Skeletal muscle cell (primary cell): ENCODE measurements at regions not wholly inside any gene's neighbourhood (a gene's known extent, or its start where the extent isn't known, plus 50 kb on each side); places are given as distances from the start of the nearest gene placed in this dataset.
"Not testable (repeated sequence)": the region's sequence is repeated elsewhere in the genome, so short reads cannot be mapped to it uniquely, and the experiment has no call there.

Source experiments
- DNase-seq: peaks from one replicate; pipeline ENCODE4 v3.0.0-alpha.2; 2010; ENCODE audit warnings: low read depth
- H3K4me3 ChIP-seq: 2 replicates; pipeline ENCODE4 v1.5.1; 2011; ENCODE audit warnings: low read depth, mild to moderate bottlenecking, control low read depth, low read length, moderate library complexity

- H3K4me3 ChIP-seq: no peak overlapping the region
- no peak for DNase-seq
Observed at GRCh38 chr4:122973465-122973864, 51.1 kb upstream of the NUDT6 start.

- no peak for DNase-seq
- H3K4me3 ChIP-seq: no peak overlapping the region
Observed at GRCh38 chr4:122976111-122976510, 53.7 kb upstream of the NUDT6 start.

GRCh38 chr4:122977103-122977502 is 54.7 kb upstream of the NUDT6 start:
- DNase-seq: no peak
- H3K4me3 ChIP-seq: no peak overlapping the region

GRCh38 chr4:122978109-122978508 is 55.7 kb upstream of the NUDT6 start:
- no peak for DNase-seq
- no peak overlapping the region for H3K4me3 ChIP-seq

GRCh38 chr4:122978789-122979188 is 56.4 kb upstream of the NUDT6 start:
- no peak overlapping the region for H3K4me3 ChIP-seq
- DNase-seq: no peak

GRCh38 chr4:122980860-122981259 is 58.5 kb upstream of the NUDT6 start:
- no peak for DNase-seq
- no peak overlapping the region for H3K4me3 ChIP-seq

GRCh38 chr4:122988696-122989095 is 66.3 kb upstream of the NUDT6 start:
- no peak overlapping the region for H3K4me3 ChIP-seq
- no peak for DNase-seq

- DNase-seq: no peak
- H3K4me3 ChIP-seq: no peak overlapping the region
Observed at GRCh38 chr4:122990891-122991290, 68.5 kb upstream of the NUDT6 start.

- H3K4me3 ChIP-seq: no peak overlapping the region
- DNase-seq: no peak
Observed at GRCh38 chr4:122992057-122992456, 69.7 kb upstream of the NUDT6 start.

GRCh38 chr4:122992641-122993040 is 70.2 kb upstream of the NUDT6 start:
- no peak for DNase-seq
- H3K4me3 ChIP-seq: no peak overlapping the region

GRCh38 chr4:122996350-122996749 is 74.0 kb upstream of the NUDT6 start:
- DNase-seq: no peak
- H3K4me3 ChIP-seq: no peak overlapping the region

- DNase-seq: no peak
- H3K4me3 ChIP-seq: no peak overlapping the region
Observed at GRCh38 chr4:122997463-122998101, 75.2 kb upstream of the NUDT6 start.

GRCh38 chr4:123004079-123004478 is 81.7 kb upstream of the NUDT6 start:
- not testable (repeated sequence) for DNase-seq, H3K4me3 ChIP-seq

GRCh38 chr4:123005126-123005525 is 82.7 kb upstream of the NUDT6 start:
- not testable (repeated sequence) for H3K4me3 ChIP-seq, DNase-seq

- H3K4me3 ChIP-seq: no peak overlapping the region
- DNase-seq: no peak
Observed at GRCh38 chr4:123007679-123008078, 85.3 kb upstream of the NUDT6 start.

- not testable (repeated sequence) for DNase-seq, H3K4me3 ChIP-seq
Observed at GRCh38 chr4:123012416-123012815, 90.0 kb upstream of the NUDT6 start.

GRCh38 chr4:123014038-123014437 is 91.6 kb upstream of the NUDT6 start:
- DNase-seq: no peak
- no peak overlapping the region for H3K4me3 ChIP-seq

- H3K4me3 ChIP-seq: no peak overlapping the region
Observed at GRCh38 chr4:123017078-123017477, 94.7 kb upstream of the NUDT6 start.

GRCh38 chr4:123017636-123018395 is 95.4 kb upstream of the NUDT6 start:
- DNase-seq: peak; percentile 26
- H3K4me3 ChIP-seq: no peak overlapping the region

More at GRCh38 chr4:123017078-123017477, 94.7 kb upstream of the NUDT6 start:
- DNase-seq: no peak

GRCh38 chr4:123018396-123018775 is 96.0 kb upstream of the NUDT6 start:
- no peak for DNase-seq
- H3K4me3 ChIP-seq: no peak overlapping the region

GRCh38 chr4:123020285-123020684 is 97.9 kb upstream of the NUDT6 start:
- H3K4me3 ChIP-seq: no peak overlapping the region
- no peak for DNase-seq
